ENCODE measurements at regions not wholly inside any gene's neighbourhood (a gene's known extent, or its start where the extent isn't known, plus 50 kb on each side); places are given as distances from the start of the nearest gene placed in this dataset.
"Not testable (repeated sequence)": the region's sequence is repeated elsewhere in the genome, so short reads cannot be mapped to it uniquely, and the experiment has no call there.

DNA sequence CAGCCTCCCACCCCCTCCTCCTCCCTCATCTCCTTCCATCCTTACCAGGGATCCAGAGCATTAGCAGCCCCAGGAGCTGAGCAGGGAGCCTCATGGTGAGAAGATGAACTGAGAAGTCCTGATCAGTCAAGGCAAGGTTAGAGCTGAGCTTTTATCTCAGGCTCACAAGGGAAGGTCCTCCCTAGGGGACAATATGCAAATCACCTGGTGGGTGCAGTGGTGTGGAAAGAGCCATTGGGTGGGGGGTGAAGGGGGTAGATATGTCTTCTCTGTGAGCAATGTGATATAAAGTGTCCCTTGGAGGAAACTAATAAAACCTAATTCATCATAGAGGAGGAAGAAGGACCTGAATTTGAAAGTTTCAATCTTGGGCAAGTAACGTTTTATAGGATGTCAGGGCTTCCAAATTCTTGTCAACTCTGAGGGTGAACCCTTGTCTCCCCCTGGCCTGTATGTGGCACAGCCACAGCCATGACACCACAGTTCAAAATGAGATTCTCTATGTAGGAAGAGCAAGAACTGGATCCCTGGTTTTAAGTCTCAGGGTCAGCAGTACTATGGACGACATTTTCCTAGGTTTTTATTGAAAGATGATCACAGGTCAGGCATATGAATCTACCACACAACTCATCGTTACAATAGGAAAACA lies 543.5 kb downstream of the RPIA start:
- H3K36me3 Mint-ChIP-seq; H3K79me2 ChIP-seq (ENCODE audit: insufficient read depth, low read length); H3K36me3 ChIP-seq (replicated peaks in 1 of 2; ENCODE audit: control insufficient read depth in 1 of 2, insufficient read depth in 2 of 2, low read length in 2 of 2); H4K20me1 ChIP-seq (ENCODE audit: insufficient read depth, low read length); H3K4me3 ChIP-seq (replicated peaks in 1 of 3; ENCODE audit: low read depth in 2 of 3, low read length in 3 of 3); H3K9ac ChIP-seq (ENCODE audit: insufficient read depth, low read length, poor library complexity, severe bottlenecking); DNase-seq; H2AFZ ChIP-seq (ENCODE audit: insufficient read depth, low read depth, low read length, poor library complexity, severe bottlenecking); H3K4me1 Mint-ChIP-seq; H3K27me3 Mint-ChIP-seq (ENCODE audit: low read depth in 3 of 3); H3K9me3 Mint-ChIP-seq; H3K27ac Mint-ChIP-seq; H3K4me2 ChIP-seq (replicated peaks; ENCODE audit: extremely low read depth, low read length, poor library complexity, severe bottlenecking); H3K27ac ChIP-seq (ENCODE audit: low read depth in 1 of 2, low read length in 2 of 2); H3K4me1 ChIP-seq (ENCODE audit: control insufficient read depth in 1 of 2, insufficient read depth in 2 of 2, low read length in 2 of 2); H3K4me3 Mint-ChIP-seq; intact Hi-C loops (cut with micrococcal nuclease); H3K27me3 ChIP-seq (ENCODE audit: control insufficient read depth in 2 of 2, insufficient read depth in 2 of 2, low read length in 2 of 2); H3K9me3 ChIP-seq (replicated peaks in 1 of 2; ENCODE audit: control insufficient read depth in 1 of 2, insufficient read depth in 1 of 2, low read length in 2 of 2): not testable (repeated sequence)
- no CpG with 5 or more reads among the region's 3 CpGs for whole genome bisulfite sequencing (ENCODE audit: insufficient coverage)

DNA sequence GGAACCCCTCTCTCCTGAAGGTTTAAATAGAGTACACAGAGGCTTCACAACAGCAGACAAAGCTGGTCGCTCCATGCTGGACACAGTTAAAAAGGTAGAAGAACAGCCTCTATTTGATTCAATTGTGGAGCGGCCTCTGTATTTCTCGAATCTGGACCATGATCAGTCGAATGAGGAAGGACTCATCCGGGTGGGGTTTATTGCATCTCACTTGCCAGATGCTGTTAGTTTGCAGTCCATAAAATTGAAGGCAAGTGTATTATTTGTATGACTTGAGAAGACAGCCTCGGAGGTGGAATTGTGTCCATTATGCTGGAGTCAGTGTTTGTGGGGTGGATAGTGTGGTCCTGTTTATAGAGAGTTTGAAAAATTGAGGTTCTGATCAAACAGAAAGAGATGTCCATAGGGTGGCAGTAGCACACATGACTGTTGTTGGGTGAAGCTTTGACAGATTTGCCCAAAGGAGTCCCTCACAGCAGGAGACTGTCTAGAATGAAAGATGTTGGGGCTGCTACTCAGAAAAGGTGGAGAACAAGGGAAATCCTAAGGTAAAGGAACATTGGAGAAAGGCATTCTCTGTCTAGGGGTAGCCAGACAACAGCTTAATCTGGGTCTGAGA lies 545.5 kb downstream of the RPIA start:
- H3K36me3 Mint-ChIP-seq; DNase-seq; H3K36me3 ChIP-seq (replicated peaks in 1 of 2; ENCODE audit: control insufficient read depth in 1 of 2, insufficient read depth in 2 of 2, low read length in 2 of 2); H3K27ac ChIP-seq (ENCODE audit: low read depth in 1 of 2, low read length in 2 of 2); H3K4me2 ChIP-seq (replicated peaks; ENCODE audit: extremely low read depth, low read length, poor library complexity, severe bottlenecking); H3K4me3 Mint-ChIP-seq; H2AFZ ChIP-seq (ENCODE audit: insufficient read depth, low read depth, low read length, poor library complexity, severe bottlenecking); H3K27me3 ChIP-seq (ENCODE audit: control insufficient read depth in 2 of 2, insufficient read depth in 2 of 2, low read length in 2 of 2); H3K4me1 ChIP-seq (ENCODE audit: control insufficient read depth in 1 of 2, insufficient read depth in 2 of 2, low read length in 2 of 2); H3K4me3 ChIP-seq (replicated peaks in 1 of 3; ENCODE audit: low read depth in 2 of 3, low read length in 3 of 3); H3K27ac Mint-ChIP-seq; H3K79me2 ChIP-seq (ENCODE audit: insufficient read depth, low read length); H3K9me3 ChIP-seq (replicated peaks in 1 of 2; ENCODE audit: control insufficient read depth in 1 of 2, insufficient read depth in 1 of 2, low read length in 2 of 2); H3K27me3 Mint-ChIP-seq (ENCODE audit: low read depth in 3 of 3); H3K9ac ChIP-seq (ENCODE audit: insufficient read depth, low read length, poor library complexity, severe bottlenecking); H4K20me1 ChIP-seq (ENCODE audit: insufficient read depth, low read length); H3K9me3 Mint-ChIP-seq; intact Hi-C loops (cut with micrococcal nuclease); H3K4me1 Mint-ChIP-seq: not testable (repeated sequence)
- no CpG with 5 or more reads among the region's 6 CpGs for WGBS (ENCODE audit: insufficient coverage)

DNA sequence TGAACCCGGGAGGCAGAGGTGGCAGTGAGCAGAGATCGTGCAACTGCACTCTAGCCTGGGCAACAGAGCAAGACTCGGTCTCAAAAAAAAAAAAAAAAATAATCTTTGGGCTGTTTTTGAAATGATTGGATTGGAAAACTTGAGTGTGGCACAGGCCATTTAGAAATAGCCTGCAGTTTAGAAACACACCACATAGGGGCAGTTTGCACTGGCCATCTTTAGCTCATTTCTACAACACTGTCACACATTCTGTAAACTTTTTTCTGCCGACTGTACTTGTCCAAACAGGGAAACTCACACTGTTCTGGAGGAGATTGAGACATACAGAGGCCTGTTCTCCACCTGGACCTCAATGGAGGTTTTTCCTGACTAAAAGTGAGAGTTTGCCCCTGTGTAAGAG lies 546.3 kb downstream of the RPIA start:
- H3K27ac ChIP-seq (ENCODE audit: low read depth in 1 of 2, low read length in 2 of 2); H3K4me1 ChIP-seq (ENCODE audit: control insufficient read depth in 1 of 2, insufficient read depth in 2 of 2, low read length in 2 of 2); H4K20me1 ChIP-seq (ENCODE audit: insufficient read depth, low read length); intact Hi-C loops (cut with micrococcal nuclease); H3K27me3 ChIP-seq (ENCODE audit: control insufficient read depth in 2 of 2, insufficient read depth in 2 of 2, low read length in 2 of 2); H3K4me2 ChIP-seq (replicated peaks; ENCODE audit: extremely low read depth, low read length, poor library complexity, severe bottlenecking); DNase-seq; H2AFZ ChIP-seq (ENCODE audit: insufficient read depth, low read depth, low read length, poor library complexity, severe bottlenecking); H3K9ac ChIP-seq (ENCODE audit: insufficient read depth, low read length, poor library complexity, severe bottlenecking); H3K79me2 ChIP-seq (ENCODE audit: insufficient read depth, low read length); H3K9me3 ChIP-seq (replicated peaks in 1 of 2; ENCODE audit: control insufficient read depth in 1 of 2, insufficient read depth in 1 of 2, low read length in 2 of 2); H3K4me3 Mint-ChIP-seq; H3K4me3 ChIP-seq (replicated peaks in 1 of 3; ENCODE audit: low read depth in 2 of 3, low read length in 3 of 3); H3K4me1 Mint-ChIP-seq; H3K36me3 ChIP-seq (replicated peaks in 1 of 2; ENCODE audit: control insufficient read depth in 1 of 2, insufficient read depth in 2 of 2, low read length in 2 of 2); H3K27me3 Mint-ChIP-seq (ENCODE audit: low read depth in 3 of 3); H3K27ac Mint-ChIP-seq; H3K9me3 Mint-ChIP-seq; H3K36me3 Mint-ChIP-seq: not testable (repeated sequence)
- no CpG with 5 or more reads among the region's 4 CpGs for WGBS (ENCODE audit: insufficient coverage)

Data from CD14-positive monocyte (primary cell).